ENCODE measurements at regions not wholly inside any gene's neighbourhood (a gene's known extent, or its start where the extent isn't known, plus 50 kb on each side); places are given as distances from the start of the nearest gene placed in this dataset.

DNA sequence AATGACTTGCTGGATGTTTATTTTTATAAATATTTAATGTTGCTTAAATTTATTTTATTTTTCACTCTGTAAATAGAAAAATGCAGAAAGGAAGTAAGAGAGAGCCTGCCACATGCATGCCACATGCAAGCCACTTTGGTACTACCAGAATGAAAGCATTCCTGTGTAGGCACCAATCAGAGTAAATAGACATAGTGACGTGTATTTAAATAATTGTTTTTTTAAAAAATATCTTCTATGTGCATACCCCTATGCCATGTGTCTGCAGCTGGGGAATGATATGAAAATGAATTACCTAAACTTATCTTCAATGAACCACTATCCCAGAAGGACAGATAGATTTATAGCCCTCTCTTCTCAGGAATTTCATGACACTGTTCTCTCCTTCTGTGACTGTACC is 651.5 kb upstream of the RIOK2 start:
- TF ChIP-seq GABPA (IDR thresholded peaks at IDR 0.05; ENCODE audit: low read depth) (no peak), POLR2AphosphoS5 (IDR thresholded peaks at IDR 0.05; ENCODE audit: low read depth) (no peak), SPI1 (IDR thresholded peaks at IDR 0.05; ENCODE audit: borderline replicate concordance, low read depth) (no peak)
- TF ChIP-seq, protein P1, sequence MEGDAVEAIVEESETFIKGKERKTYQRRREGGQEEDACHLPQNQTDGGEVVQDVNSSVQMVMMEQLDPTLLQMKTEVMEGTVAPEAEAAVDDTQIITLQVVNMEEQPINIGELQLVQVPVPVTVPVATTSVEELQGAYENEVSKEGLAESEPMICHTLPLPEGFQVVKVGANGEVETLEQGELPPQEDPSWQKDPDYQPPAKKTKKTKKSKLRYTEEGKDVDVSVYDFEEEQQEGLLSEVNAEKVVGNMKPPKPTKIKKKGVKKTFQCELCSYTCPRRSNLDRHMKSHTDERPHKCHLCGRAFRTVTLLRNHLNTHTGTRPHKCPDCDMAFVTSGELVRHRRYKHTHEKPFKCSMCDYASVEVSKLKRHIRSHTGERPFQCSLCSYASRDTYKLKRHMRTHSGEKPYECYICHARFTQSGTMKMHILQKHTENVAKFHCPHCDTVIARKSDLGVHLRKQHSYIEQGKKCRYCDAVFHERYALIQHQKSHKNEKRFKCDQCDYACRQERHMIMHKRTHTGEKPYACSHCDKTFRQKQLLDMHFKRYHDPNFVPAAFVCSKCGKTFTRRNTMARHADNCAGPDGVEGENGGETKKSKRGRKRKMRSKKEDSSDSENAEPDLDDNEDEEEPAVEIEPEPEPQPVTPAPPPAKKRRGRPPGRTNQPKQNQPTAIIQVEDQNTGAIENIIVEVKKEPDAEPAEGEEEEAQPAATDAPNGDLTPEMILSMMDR (IDR thresholded peaks at IDR 0.05; ENCODE audit: insufficient read depth, low read length): no peak
- TF ChIP-seq, protein P2, sequence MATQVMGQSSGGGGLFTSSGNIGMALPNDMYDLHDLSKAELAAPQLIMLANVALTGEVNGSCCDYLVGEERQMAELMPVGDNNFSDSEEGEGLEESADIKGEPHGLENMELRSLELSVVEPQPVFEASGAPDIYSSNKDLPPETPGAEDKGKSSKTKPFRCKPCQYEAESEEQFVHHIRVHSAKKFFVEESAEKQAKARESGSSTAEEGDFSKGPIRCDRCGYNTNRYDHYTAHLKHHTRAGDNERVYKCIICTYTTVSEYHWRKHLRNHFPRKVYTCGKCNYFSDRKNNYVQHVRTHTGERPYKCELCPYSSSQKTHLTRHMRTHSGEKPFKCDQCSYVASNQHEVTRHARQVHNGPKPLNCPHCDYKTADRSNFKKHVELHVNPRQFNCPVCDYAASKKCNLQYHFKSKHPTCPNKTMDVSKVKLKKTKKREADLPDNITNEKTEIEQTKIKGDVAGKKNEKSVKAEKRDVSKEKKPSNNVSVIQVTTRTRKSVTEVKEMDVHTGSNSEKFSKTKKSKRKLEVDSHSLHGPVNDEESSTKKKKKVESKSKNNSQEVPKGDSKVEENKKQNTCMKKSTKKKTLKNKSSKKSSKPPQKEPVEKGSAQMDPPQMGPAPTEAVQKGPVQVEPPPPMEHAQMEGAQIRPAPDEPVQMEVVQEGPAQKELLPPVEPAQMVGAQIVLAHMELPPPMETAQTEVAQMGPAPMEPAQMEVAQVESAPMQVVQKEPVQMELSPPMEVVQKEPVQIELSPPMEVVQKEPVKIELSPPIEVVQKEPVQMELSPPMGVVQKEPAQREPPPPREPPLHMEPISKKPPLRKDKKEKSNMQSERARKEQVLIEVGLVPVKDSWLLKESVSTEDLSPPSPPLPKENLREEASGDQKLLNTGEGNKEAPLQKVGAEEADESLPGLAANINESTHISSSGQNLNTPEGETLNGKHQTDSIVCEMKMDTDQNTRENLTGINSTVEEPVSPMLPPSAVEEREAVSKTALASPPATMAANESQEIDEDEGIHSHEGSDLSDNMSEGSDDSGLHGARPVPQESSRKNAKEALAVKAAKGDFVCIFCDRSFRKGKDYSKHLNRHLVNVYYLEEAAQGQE (IDR thresholded peaks at IDR 0.05; ENCODE audit: insufficient replicate concordance, low read depth): no peak
- H3K27me3 ChIP-seq (ENCODE audit: insufficient read depth, poor library complexity, severe bottlenecking): no peaks in the 10 kb centered on the region
- H3K27ac ChIP-seq (replicated peaks): no peak overlapping the region
- DNase-seq (ENCODE audit: low read depth in 1 of 2, low spot score in 1 of 2): no peak
- no peak overlapping the region for H3K4me3 ChIP-seq (replicated peaks; ENCODE audit: insufficient read depth, low read length)

DNA sequence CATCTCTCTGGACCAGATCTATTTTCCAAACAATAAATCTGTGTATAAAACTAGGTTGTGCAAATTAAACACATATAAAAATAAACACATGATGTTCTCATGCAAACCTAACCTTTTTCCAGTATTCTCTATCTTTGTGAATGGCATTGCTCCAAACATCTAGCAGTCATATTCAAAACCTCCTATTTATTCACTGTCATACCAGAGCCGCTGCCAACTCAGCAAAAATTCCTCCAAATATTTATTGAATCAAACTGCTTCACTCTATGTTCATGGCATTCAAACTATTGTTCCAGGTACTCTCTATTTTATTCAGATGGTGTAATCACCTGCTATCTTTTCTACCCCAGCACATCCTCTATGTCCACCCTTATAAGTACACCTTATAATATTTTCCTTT is 652.1 kb upstream of the RIOK2 start:
- Histone ChIP-seq H3K27ac (replicated peaks) (no peak overlapping the region), H3K27me3 (ENCODE audit: insufficient read depth, poor library complexity, severe bottlenecking) (no peaks in the 10 kb centered on the region), H3K4me3 (replicated peaks; ENCODE audit: insufficient read depth, low read length) (no peak overlapping the region)
- TF ChIP-seq GABPA (IDR thresholded peaks at IDR 0.05; ENCODE audit: low read depth) (no peak), SPI1 (IDR thresholded peaks at IDR 0.05; ENCODE audit: borderline replicate concordance, low read depth) (no peak), POLR2AphosphoS5 (IDR thresholded peaks at IDR 0.05; ENCODE audit: low read depth) (no peak)
- TF ChIP-seq, protein P1 (IDR thresholded peaks at IDR 0.05; ENCODE audit: insufficient read depth, low read length): no peak
- TF ChIP-seq, protein P2 (IDR thresholded peaks at IDR 0.05; ENCODE audit: insufficient replicate concordance, low read depth): no peak
- no peak for DNase-seq (ENCODE audit: low read depth in 1 of 2, low spot score in 1 of 2)

DNA sequence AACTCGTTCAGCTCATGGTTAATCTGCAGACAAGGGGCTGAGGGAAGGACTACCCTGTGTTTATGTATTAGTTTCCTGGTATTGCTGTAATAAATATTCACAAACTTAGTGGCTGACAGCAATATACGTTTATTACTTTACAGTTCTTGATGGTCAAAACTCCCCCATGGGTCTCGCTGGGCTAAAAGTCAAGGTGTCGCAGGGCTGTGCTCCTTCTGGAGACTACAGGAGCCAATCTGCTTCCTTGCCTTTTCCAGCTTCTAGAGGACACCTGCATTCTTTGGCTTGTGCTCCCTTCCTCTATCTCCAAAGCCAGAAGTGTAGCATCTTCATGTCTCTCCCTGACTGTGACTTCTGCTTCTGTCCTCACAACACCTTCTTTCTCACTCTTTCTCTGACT is 653.8 kb upstream of the RIOK2 start:
- TF ChIP-seq, protein P2 (IDR thresholded peaks at IDR 0.05; ENCODE audit: insufficient replicate concordance, low read depth): no peak
- TF ChIP-seq POLR2AphosphoS5 (IDR thresholded peaks at IDR 0.05; ENCODE audit: low read depth): no peak
- no peak for TF ChIP-seq GABPA (IDR thresholded peaks at IDR 0.05; ENCODE audit: low read depth)
- no peak overlapping the region for H3K4me3 ChIP-seq (replicated peaks; ENCODE audit: insufficient read depth, low read length)
- H3K27me3 ChIP-seq (ENCODE audit: insufficient read depth, poor library complexity, severe bottlenecking): no peaks in the 10 kb centered on the region
- no peak overlapping the region for H3K27ac ChIP-seq (replicated peaks)
- DNase-seq (ENCODE audit: low read depth in 1 of 2, low spot score in 1 of 2): no peak
